ENCODE measurements at regions not wholly inside any gene's neighbourhood (a gene's known extent, or its start where the extent isn't known, plus 50 kb on each side); places are given as distances from the start of the nearest gene placed in this dataset.

DNA sequence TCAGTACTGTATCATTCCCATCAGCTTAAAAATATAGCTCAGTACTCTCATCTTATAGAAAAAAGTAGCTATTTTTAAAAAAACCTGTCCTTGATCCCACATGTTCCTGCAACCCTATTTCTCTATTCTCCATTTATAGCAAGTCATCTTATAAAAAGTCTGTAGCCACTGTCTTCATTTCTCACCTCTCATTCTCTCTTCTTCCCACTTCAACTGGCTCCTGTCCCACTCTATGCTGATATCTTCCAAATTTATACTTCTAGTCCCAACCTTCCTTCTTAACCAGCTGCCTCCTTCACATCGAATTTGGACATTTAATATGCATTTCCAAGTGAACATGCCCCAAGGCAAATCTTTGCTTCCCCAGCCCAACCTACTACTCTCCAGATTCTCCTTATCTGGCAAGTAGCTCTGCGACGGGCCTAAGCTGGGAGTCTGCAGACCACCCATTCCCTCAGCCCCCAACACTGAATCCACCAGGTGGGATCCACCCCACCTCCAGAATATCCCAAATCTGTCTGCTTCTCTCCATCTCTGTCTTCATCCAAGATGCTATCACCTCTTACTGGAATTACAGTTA, 52.0 kb upstream of the TANC2 start:
- DNase-seq (ENCODE audit: low read depth), result no peak

DNA sequence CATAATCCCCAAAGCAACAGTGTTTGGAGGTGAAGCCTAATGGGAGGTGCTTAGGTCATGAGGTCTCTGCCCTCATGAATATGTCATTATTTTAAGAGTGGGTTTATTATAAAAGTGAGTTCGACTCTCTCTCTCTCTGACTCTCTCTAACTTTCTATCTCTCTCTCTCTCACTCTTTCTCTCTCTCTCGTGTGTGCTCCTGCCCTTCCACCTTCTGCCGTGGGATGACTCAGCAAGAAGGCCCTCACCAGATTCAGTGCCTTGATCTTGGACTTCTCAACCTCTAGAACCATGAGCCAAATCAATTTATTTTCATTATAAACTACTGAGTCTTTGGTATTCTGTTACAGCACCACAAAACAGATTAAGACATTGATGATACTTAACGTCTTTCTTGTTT, 53.7 kb upstream of the TANC2 start:
- DNase-seq (ENCODE audit: low read depth), result no peak

DNA sequence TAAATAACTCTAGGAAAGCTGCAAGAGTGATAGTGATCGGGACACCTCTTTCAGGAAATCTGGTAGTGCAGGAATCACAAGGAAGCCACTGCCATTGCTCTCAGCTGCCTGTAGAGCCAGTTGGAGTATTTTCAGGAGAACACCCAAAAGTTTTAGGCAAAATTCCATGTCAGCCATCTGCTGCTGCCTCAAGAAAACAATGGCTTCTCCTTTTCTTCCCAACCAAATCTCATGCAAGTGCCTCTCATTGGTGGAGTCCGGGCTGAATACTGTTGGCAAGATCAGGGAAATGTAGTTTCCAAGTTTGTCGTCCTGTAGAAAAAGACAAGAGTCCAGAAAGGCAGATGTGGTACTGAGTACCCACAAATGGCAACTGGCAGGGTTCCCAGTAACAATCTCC, 54.9 kb upstream of the TANC2 start:
- DNase-seq (ENCODE audit: low read depth), result no peak

DNA sequence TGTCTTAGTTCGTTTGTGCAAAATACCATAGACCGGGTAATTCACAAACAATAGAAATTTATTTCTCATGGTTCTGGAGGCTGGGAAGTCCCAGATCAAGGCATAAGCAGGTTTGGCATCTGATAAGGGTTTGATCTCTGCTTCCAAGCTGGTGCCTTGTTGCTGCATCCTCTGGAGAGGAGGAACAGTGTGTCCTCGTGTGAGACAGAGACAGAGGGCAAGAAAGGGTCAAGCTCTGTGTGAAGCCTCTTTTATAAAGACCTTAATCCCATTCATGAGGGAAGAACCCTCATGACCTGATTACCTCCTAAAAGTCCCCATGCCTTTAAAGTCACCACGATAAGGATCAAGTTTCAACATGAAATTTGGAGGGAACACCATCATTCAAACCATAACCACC, 55.8 kb upstream of the TANC2 start:
- DNase-seq (ENCODE audit: low read depth), result no peak

- DNase-seq (ENCODE audit: low read depth), result no peak
Measured at GRCh38 chr17:62907961-62908360, 58.1 kb upstream of the TANC2 start.

DNA sequence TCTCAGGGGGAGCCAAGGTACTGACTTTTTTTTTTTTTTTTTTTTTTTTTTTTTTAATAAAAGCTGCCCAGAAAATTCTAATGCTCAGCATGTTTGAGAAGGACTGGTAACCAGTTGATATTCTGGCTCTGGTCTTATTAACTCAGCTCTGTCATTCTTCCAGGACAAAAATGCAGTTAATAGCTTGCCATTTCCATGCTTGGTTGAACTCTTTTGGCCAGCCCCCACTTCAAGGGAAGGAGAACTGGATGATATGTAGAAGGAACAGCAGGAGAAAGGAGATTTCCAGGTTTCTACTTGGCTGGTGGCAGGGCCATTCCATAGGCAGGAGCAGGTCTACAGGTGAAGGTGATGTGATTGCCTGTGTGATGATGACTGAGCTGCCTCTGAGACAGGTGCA, 59.2 kb upstream of the TANC2 start:
- DNase-seq (ENCODE audit: low read depth), result no peak

DNA sequence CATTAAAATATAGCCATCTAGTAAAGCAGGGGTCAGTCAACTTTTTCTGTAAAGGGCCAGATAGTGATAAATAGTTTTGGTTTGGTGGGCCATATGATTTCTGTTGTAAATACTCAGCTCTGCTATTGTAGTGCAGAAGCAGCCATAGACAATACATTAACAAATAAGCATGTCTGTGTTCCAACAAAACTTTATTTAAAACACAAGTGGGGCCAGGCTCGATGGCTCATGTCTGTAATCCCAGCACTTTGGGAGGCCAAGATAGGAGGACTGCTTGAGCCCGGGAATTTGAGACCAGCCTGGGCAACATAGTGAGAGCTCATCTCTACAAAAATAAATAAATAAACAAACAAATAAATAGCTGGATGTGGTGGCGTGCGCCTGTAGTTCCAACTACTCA, 60.8 kb upstream of the TANC2 start:
- no peak for DNase-seq (ENCODE audit: low read depth)

- no peak for DNase-seq (ENCODE audit: low read depth)
Measured at GRCh38 chr17:62902531-62903220, 63.4 kb upstream of the TANC2 start.

- DNase-seq (ENCODE audit: low read depth), result no peak
Measured at GRCh38 chr17:62901544-62901943, 64.5 kb upstream of the TANC2 start.

- no peak for DNase-seq (ENCODE audit: low read depth)
Measured at GRCh38 chr17:62900096-62900495, 65.9 kb upstream of the TANC2 start.

- DNase-seq (ENCODE audit: low read depth), result no peak
Measured at GRCh38 chr17:62899361-62899760, 66.7 kb upstream of the TANC2 start.

GRCh38 chr17:62898239-62898864, 67.7 kb upstream of the TANC2 start:
- peak; percentile 32 for DNase-seq (ENCODE audit: low read depth)

DNA sequence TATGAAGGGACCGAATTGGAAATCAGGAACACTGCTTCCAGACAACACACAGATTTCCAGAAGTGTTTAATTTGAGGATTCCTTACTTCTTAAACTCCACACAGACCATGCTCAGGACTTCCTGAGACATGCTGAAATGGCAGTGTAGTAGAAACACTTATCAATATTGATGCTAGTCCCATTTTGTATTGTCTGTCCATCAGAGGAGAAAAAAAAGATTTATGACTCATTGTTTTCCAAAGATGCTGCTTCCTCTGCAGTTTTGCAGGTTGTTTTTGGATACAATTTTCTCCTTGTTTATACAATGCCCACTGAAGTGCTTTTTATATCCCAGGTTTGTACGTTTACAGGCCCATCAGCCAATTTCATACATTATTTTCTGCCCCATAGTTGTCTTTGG, 68.3 kb upstream of the TANC2 start:
- DNase-seq (ENCODE audit: low read depth), result no peak

GRCh38 chr17:62895320-62896301, 70.4 kb upstream of the TANC2 start:
- DNase-seq (ENCODE audit: low read depth), result peak; percentile 31

DNA sequence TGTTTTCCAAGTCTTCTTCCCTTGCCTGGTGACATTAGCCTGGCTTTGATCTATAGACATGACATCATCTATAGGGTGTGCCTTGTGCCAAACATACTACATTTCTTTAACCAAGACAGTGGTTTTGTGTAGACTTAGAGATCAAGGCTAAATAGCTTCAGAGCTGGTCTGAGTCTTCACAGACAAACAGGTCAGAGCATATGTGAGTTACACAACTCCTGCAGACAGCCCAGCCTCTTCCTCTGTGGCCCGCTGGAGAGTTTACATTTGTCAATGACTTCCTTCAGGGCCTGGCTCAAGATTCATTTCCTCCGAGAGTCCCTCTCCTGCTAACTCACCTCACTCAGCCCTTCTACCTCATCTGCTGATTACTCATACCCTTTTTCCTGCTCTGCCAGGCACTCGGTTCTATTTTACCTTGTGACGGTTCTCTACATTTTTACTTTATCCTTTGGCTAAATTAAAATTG, 73.1 kb upstream of the TANC2 start:
- peak; percentile 96 for DNase-seq (ENCODE audit: low read depth)

DNA sequence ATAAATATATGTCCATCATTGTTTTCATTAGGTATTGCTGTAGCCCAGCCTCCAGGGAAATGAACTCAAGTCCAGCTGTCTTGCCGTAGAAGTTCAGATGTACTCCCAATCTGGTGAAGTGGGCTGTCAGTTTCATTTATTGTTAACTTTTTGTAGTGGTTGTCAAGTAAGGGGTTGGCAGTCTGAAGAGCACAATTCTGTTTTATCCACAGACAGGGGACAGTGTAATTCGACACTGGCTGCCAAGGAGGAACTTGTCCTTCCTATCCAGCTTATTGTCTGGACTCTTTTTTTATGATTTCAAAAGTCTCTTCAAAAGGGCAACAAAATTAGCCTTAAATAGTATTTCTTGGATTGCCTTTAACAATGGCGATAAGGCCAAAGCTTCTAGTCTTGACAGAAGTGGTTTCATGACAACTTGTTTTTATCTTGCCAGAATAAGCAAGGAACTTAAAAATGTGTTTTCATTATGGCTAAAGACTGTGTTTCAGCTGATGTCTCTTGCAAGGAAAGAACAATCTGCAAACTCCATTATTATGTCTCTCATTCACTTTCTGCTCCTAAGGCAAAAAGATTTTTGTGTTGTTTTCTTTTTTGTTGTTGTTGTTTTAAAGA, 73.9 kb upstream of the TANC2 start:
- no peak for DNase-seq (ENCODE audit: low read depth)

DNA sequence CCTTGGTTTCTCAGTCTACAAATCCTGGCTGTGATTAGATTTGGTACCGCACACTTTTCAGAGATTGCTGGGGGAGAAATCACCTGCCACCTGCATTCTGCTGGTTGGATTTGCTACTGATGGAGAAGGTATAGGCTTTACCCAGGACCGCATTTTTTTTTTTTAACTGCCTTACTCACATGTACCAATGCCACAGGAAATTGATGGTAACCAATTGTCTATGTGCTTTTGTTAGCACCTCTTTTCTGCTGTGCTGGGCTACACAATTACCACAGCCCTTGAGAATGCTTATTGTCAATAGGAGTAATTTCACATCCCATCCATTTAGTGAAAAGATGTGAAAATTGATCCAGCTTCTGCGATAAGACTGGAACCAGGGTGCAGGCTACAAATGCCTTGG, 74.4 kb upstream of the TANC2 start:
- no peak for DNase-seq (ENCODE audit: low read depth)

- DNase-seq (ENCODE audit: low read depth), result no peak
Measured at GRCh38 chr17:62888765-62889164, 77.3 kb upstream of the TANC2 start.

DNA sequence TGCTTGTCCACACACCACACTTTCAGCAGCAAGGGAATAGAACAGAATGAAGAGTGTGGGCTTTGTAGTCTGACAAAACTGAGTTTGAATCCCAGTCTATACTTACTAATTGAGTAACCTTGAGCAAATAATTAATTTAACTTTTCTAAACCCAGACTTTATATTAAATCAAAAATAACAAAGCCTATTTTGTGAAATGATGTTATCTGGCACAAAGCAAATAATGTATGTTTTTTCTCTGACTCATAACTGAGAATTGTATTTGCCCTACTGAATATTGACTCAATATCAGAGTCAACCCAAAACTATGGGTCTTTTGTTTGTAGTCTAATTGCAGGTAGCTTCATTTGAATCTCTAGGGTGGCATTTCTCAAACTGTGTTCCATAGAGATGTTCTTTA, 77.9 kb upstream of the TANC2 start:
- DNase-seq (ENCODE audit: low read depth), result peak; percentile 43

- no peak for DNase-seq (ENCODE audit: low read depth)
Measured at GRCh38 chr17:62887437-62887836, 78.6 kb upstream of the TANC2 start.

DNA sequence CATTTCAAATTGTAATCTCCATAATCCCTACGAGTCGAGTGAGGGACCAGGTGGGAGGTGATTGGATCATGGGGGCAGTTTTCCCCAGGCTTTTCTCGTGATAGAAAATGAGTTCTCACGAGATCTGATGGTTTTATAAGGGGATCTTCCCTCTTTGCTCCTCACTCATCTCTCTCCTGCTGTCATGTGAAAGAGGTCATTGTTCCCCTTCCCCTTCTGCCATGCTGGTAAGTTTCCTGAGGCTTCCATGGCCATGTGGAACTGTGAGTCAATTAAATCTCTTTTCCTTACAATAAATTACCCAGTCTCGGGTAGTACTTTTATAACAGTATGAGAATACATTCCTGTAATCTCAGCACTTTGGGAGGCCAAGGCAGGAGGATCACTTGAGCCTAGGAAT, 76.7 kb upstream of the MARCHF10 start:
- DNase-seq (ENCODE audit: low read depth), result no peak

DNA sequence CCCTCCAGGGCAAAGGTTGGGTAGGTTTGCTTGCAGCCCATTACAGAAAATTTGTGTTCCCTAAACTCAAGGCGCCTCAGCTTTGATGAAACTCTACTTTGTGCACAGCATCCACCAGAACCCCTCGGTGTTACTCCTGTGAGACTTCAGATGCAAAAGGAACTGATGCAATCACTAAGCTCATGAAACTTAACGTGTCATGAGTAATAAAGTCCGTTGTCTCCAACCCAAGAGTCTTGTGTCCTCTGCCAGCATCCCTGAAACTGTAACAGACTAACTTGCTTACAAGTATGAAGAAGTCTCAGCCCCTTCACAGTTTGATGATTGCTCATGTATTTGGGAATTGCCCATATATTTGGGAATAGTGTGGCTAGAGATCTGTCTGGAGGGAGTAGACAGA, 74.8 kb upstream of the MARCHF10 start:
- DNase-seq (ENCODE audit: low read depth), result peak; percentile 43

Measured in ELR (cell line).